Calu3 (cell line): ENCODE measurements at regions not wholly inside any gene's neighbourhood (a gene's known extent, or its start where the extent isn't known, plus 50 kb on each side); places are given as distances from the start of the nearest gene placed in this dataset.

Source experiments
- BruUV-seq: library from RNA; stranded (reverse); fragments of 400-500 nt; replicated peaks from 2 replicates; lab custom pipeline; 2021; lab: Mats Ljungman, UMichigan
- CTCF ChIA-PET: fragments of 300-600 bp; sonication (Branson Sonifier 250); formaldehyde crosslinking; loops from one replicate; lab custom pipeline; 2022; ENCODE audit warnings: antibody characterized with exemption; lab: Charles Lee
- DNase-seq: peaks from one replicate; pipeline ENCODE4 v3.0.0; 2022
- H3K27ac Mint-ChIP-seq: one replicate; pipeline ENCODE4 v1.8.0; 2022; ENCODE audit warnings: mixed read lengths; ENCODE audit not compliant: unreplicated experiment
- H3K27me3 Mint-ChIP-seq: one replicate; pipeline ENCODE4 v1.8.0; 2022; ENCODE audit warnings: mixed read lengths; ENCODE audit not compliant: unreplicated experiment
- H3K36me3 Mint-ChIP-seq: one replicate; pipeline ENCODE4 v1.8.0; 2022; ENCODE audit warnings: mild to moderate bottlenecking, moderate library complexity, mixed read lengths; ENCODE audit not compliant: insufficient read depth, unreplicated experiment
- H3K4me1 Mint-ChIP-seq: one replicate; pipeline ENCODE4 v1.8.0; 2022; ENCODE audit warnings: mild to moderate bottlenecking, low read depth, mixed read lengths; ENCODE audit not compliant: unreplicated experiment
- H3K4me3 Mint-ChIP-seq: one replicate; pipeline ENCODE4 v1.8.0; 2022; ENCODE audit warnings: mild to moderate bottlenecking, low read depth, moderate library complexity, mixed read lengths; ENCODE audit not compliant: unreplicated experiment
- H3K9me3 Mint-ChIP-seq: one replicate; pipeline ENCODE4 v1.8.0; 2022; ENCODE audit warnings: low read depth, mixed read lengths; ENCODE audit not compliant: unreplicated experiment
- intact Hi-C: fragments of 100-400 bp; cut with micrococcal nuclease; formaldehyde crosslinking; loops from one replicate; pipeline ENCODE4 v1.10.0; 2022; ENCODE audit not compliant: unreplicated experiment
- TF ChIP-seq, protein P1 (sequence below): fragments of 200-600 bp; IDR thresholded peaks from one replicate; pipeline ENCODE4 v1.8.0; 2022; ENCODE audit warnings: antibody characterized with exemption; ENCODE audit not compliant: unreplicated experiment

GRCh38 chr4:128477540-128477939 is 189.9 kb upstream of the PGRMC2 start:
- no peak overlapping the region for H3K27ac Mint-ChIP-seq

DNA sequence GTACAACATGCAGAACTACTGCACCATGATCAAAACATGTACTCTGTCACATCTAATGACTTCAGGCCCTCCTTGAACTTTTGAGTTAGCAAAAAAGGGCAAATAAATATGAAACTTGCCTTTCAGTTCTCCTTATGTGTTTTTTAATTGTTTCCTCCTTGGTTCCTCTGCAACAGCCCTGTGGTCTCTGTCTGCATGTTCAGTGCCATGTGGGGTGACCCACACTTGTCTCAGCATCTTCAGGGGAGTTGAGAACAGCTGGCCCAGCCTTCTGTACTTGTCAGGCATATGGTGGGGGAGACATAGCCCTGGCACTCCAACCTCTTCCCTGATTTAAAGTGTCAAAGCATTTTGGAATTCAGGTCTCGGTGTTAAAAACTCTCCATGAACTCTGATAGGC is 188.0 kb upstream of the PGRMC2 start:
- BruUV-seq = no TSS peak
- intact Hi-C loops = no loop called here
- no peaks in the 10 kb centered on the region for H3K36me3 Mint-ChIP-seq
- H3K27me3 Mint-ChIP-seq = no peaks in the 10 kb centered on the region
- no peak for DNase-seq
- no peaks in the 10 kb centered on the region for H3K9me3 Mint-ChIP-seq
- TF ChIP-seq, protein P1, sequence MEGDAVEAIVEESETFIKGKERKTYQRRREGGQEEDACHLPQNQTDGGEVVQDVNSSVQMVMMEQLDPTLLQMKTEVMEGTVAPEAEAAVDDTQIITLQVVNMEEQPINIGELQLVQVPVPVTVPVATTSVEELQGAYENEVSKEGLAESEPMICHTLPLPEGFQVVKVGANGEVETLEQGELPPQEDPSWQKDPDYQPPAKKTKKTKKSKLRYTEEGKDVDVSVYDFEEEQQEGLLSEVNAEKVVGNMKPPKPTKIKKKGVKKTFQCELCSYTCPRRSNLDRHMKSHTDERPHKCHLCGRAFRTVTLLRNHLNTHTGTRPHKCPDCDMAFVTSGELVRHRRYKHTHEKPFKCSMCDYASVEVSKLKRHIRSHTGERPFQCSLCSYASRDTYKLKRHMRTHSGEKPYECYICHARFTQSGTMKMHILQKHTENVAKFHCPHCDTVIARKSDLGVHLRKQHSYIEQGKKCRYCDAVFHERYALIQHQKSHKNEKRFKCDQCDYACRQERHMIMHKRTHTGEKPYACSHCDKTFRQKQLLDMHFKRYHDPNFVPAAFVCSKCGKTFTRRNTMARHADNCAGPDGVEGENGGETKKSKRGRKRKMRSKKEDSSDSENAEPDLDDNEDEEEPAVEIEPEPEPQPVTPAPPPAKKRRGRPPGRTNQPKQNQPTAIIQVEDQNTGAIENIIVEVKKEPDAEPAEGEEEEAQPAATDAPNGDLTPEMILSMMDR = no peak
- H3K4me3 Mint-ChIP-seq = no peak overlapping the region
- H3K27ac Mint-ChIP-seq = no peak overlapping the region
- CTCF ChIA-PET = no interaction called here
- H3K4me1 Mint-ChIP-seq = no peaks in the 10 kb centered on the region

More at GRCh38 chr4:128477540-128477939, 189.9 kb upstream of the PGRMC2 start:
- intact Hi-C loops = no loop called here
- no peaks in the 10 kb centered on the region for H3K36me3 Mint-ChIP-seq
- TF ChIP-seq, protein P1 = no peak
- no peaks in the 10 kb centered on the region for H3K27me3 Mint-ChIP-seq
- H3K4me1 Mint-ChIP-seq = no peaks in the 10 kb centered on the region
- no TSS peak for BruUV-seq
- no peaks in the 10 kb centered on the region for H3K9me3 Mint-ChIP-seq
- H3K4me3 Mint-ChIP-seq = no peak overlapping the region
- DNase-seq = no peak
- CTCF ChIA-PET = no interaction called here

GRCh38 chr4:128471576-128471975 is 184.0 kb upstream of the PGRMC2 start:
- Mint-ChIP-seq H3K36me3 (no peaks in the 10 kb centered on the region), H3K9me3 (no peaks in the 10 kb centered on the region), H3K27me3 (no peaks in the 10 kb centered on the region), H3K4me1 (no peaks in the 10 kb centered on the region), H3K4me3 (no peak overlapping the region), H3K27ac (no peak overlapping the region)
- CTCF ChIA-PET = interaction anchor here (0.6 to 0.7 kb wide), 2 partner anchors 185 to 332 kb away, joined by 3 to 5 read pairs; no protein-coding TSS in a partner anchor
- DNase-seq = no peak
- BruUV-seq = no TSS peak
- TF ChIP-seq, protein P1 = no peak
- intact Hi-C loops = no loop called here

DNA sequence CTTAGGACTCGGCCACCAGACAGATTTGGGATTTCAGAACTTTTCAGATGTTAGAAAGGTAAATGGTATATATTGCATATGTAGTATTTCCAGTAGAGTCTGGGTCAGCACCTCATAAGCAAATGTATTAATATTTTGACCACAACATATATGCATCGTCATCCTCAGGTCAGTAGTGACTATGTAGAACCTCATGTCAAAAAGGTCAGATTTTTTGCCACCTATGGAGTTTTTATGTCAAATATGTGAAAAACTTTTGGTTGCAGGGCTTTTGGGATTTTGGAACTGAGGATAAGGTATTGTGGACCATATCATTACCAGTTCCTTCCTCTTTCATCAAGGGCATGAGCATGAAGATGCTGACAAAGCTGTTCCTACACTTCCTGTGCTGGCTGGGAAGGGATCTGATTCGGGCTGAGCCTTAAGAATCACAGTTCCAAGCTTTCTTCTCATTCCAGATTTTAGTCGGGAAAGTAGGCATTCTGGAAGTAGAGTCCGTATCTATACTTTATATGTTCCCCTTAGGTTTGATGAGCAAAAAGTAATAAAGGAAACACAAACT is 183.0 kb upstream of the PGRMC2 start:
- no TSS peak for BruUV-seq
- Mint-ChIP-seq H3K27ac (no peak overlapping the region), H3K4me1 (no peaks in the 10 kb centered on the region), H3K4me3 (no peak overlapping the region), H3K36me3 (no peaks in the 10 kb centered on the region), H3K27me3 (no peaks in the 10 kb centered on the region), H3K9me3 (no peaks in the 10 kb centered on the region)
- no peak for DNase-seq
- TF ChIP-seq, protein P1 = no peak
- CTCF ChIA-PET = no interaction called here
- intact Hi-C loops = no loop called here
